ENCODE measurements at regions not wholly inside any gene's neighbourhood (a gene's known extent, or its start where the extent isn't known, plus 50 kb on each side); places are given as distances from the start of the nearest gene placed in this dataset.
"Not testable (repeated sequence)": the region's sequence is repeated elsewhere in the genome, so short reads cannot be mapped to it uniquely, and the experiment has no call there.

DNA sequence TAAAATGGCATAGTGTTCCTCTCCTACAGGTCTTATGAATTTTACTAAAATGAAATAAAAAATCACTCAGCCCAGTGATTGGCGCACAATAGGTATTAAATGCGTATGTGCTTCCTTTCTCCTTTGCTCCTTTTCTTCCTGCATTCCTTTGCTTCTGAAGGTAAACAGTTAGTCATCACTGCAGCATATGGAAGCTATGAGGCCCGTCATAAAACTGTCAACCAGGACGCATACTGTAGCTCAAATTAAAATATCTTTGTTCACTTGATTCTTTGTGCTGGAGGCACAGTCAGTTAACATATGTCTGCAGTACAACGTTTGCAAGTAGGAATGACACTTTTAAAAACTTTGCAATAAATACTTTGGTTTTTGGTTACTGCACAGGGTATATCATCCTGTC, 374.7 kb downstream of the TCERG1L start:
- CTCF ChIA-PET: no interaction called here

DNA sequence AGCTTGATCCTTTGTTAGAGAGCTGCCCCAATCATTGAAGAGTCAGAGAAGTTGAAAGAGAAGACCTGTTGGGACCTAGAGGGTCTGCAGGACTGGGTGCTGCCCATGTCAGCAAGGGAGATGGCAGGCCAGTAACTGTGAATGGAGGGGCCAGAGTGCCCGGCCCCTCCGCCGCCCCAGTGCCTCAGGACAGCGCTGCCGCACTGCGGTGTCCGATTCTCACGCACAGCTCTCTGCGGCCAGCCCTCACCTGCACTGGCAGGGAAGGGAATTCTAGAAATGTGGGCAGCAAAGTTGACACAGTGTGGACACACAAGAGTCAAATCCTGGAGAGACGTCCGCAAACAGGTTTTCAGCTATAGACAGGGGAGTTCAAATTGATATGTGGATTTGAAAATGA, 373.5 kb downstream of the TCERG1L start:
- no peaks in the 10 kb centered on the region for H3K9me3 Mint-ChIP-seq
- H3K27ac Mint-ChIP-seq: no peak overlapping the region
- no peak for DNase-seq
- POLR2A ChIA-PET: no interaction called here
- H3K4me1 Mint-ChIP-seq: no peaks in the 10 kb centered on the region
- no peaks in the 10 kb centered on the region for H3K36me3 Mint-ChIP-seq (ENCODE audit: low read depth)
- CTCF ChIA-PET: interaction anchor here (1.5 kb wide), 1 partner anchor 91 kb away, joined by 3 read pairs; no protein-coding TSS in a partner anchor
- peaks cover 2% of the 10 kb centered on the region for H3K27me3 Mint-ChIP-seq
- H3K4me3 Mint-ChIP-seq: no peak overlapping the region

More for the DNA sequence above, 374.7 kb downstream of the TCERG1L start:
- Mint-ChIP-seq H3K27me3 (peaks cover 2% of the 10 kb centered on the region), H3K4me3 (no peak overlapping the region), H3K36me3 (ENCODE audit: low read depth) (no peaks in the 10 kb centered on the region), H3K4me1 (no peaks in the 10 kb centered on the region), H3K9me3 (no peaks in the 10 kb centered on the region), H3K27ac (no peak overlapping the region)
- no peak for DNase-seq
- POLR2A ChIA-PET: no interaction called here

DNA sequence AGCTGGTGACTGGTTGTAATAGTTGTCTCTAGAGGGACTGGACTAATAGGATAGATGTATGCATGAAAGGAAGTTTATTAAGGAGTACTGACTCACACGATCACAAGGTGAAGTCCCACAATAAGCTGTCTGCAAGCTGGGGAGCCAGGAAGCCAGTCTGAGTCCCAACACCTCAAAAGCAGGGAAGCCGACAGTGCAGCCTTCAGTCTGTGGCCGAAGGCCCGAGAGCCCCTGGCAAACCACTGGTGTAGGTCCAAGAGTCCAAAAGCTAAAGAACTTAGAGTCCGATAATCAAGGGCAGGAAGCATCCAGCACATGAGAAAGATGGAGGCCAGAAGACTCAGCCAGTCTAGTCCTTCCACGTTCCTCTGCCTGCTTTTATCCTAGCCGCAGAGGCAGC, 372.6 kb downstream of the TCERG1L start:
- POLR2A ChIA-PET; H3K36me3 Mint-ChIP-seq (ENCODE audit: low read depth): not testable (repeated sequence)

GRCh38 chr10:130941886-130942285, 369.6 kb downstream of the TCERG1L start:
- no peak overlapping the region for H3K4me3 Mint-ChIP-seq
- POLR2A ChIA-PET: no interaction called here

More for the DNA sequence above, 372.6 kb downstream of the TCERG1L start:
- CTCF ChIA-PET: interaction anchor here (1.5 kb wide), 1 partner anchor 92 kb away, joined by 3 read pairs; no protein-coding TSS in a partner anchor
- DNase-seq, H3K27ac Mint-ChIP-seq, H3K4me1 Mint-ChIP-seq, H3K4me3 Mint-ChIP-seq, H3K27me3 Mint-ChIP-seq, H3K9me3 Mint-ChIP-seq: not testable (repeated sequence)

GRCh38 chr10:130952086-130952485, 359.4 kb downstream of the TCERG1L start:
- Mint-ChIP-seq H3K4me1 (no peaks in the 10 kb centered on the region), H3K27me3 (no peaks in the 10 kb centered on the region), H3K36me3 (ENCODE audit: low read depth) (no peaks in the 10 kb centered on the region), H3K27ac (no peak overlapping the region), H3K9me3 (no peaks in the 10 kb centered on the region), H3K4me3 (no peak overlapping the region)
- DNase-seq: no peak
- POLR2A ChIA-PET: no interaction called here
- CTCF ChIA-PET: no interaction called here

More at GRCh38 chr10:130941886-130942285, 369.6 kb downstream of the TCERG1L start:
- peaks cover 2% of the 10 kb centered on the region for H3K27me3 Mint-ChIP-seq
- H3K4me1 Mint-ChIP-seq: no peaks in the 10 kb centered on the region
- no peaks in the 10 kb centered on the region for H3K9me3 Mint-ChIP-seq
- CTCF ChIA-PET: no interaction called here
- no peak for DNase-seq
- no peaks in the 10 kb centered on the region for H3K36me3 Mint-ChIP-seq (ENCODE audit: low read depth)
- H3K27ac Mint-ChIP-seq: no peak overlapping the region

DNA sequence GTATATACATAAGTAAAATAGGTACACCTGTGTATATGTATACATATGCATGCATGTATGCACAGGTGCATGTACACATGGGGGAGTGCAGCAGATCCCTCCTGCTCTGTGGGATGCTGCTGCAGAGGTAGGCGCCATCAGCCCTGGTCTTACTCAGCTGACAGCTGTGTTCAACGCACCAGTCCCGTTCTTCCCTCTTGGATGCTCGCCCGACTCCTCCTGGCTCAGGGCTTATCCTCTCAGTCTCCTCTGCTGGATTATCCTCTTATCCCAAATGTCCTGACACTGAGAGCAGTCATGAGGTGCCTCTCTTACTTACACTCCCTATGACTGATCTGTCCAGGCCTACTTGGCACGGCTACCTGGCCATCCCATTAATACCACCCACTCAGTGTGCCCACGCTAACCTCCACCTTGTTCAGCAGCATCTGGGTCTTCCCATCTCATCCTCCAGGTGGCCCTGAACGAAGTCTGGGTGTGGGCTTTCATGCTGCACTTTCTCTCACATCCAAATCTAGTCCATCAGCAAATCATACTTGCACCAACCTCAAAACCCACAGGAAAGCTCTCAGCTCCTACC, 357.1 kb downstream of the TCERG1L start:
- Mint-ChIP-seq H3K9me3 (no peaks in the 10 kb centered on the region), H3K27ac (no peak overlapping the region), H3K36me3 (ENCODE audit: low read depth) (no peaks in the 10 kb centered on the region), H3K27me3 (no peaks in the 10 kb centered on the region), H3K4me3 (no peak overlapping the region), H3K4me1 (no peaks in the 10 kb centered on the region)
- no peak for DNase-seq
- ChIA-PET CTCF (no interaction called here), POLR2A (no interaction called here)

- H3K9me3 Mint-ChIP-seq: no peaks in the 10 kb centered on the region
- H3K27me3 Mint-ChIP-seq: no peaks in the 10 kb centered on the region
- ChIA-PET POLR2A (no interaction called here), CTCF (no interaction called here)
- H3K27ac Mint-ChIP-seq: no peak overlapping the region
- H3K4me1 Mint-ChIP-seq: no peaks in the 10 kb centered on the region
- H3K4me3 Mint-ChIP-seq: no peak overlapping the region
- no peaks in the 10 kb centered on the region for H3K36me3 Mint-ChIP-seq (ENCODE audit: low read depth)
- DNase-seq: no peak
Observed at GRCh38 chr10:130956251-130956650, 355.3 kb downstream of the TCERG1L start.

DNA sequence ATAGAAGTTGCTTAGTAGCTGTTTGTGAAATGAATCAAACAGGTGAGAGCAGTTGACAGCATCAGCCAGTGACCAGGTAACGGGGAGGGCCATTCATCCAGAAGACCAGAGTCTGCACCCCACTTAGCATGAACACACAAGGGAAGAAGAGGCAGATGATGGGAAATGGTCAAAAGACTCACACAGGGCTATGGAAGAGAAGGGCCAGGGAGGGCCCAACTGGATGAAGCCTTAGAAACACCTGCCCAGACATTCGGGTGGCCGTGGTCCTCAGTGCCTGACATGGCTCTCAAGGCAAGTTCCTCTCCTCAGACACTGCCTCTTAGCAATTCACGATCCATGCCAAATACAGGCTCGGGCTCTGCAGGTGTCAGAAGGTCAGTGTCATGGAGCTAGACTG, 354.1 kb downstream of the TCERG1L start:
- no peak overlapping the region for H3K27ac Mint-ChIP-seq
- DNase-seq: no peak
- H3K4me3 Mint-ChIP-seq: no peak overlapping the region
- no peaks in the 10 kb centered on the region for H3K36me3 Mint-ChIP-seq (ENCODE audit: low read depth)
- POLR2A ChIA-PET: no interaction called here
- H3K9me3 Mint-ChIP-seq: no peaks in the 10 kb centered on the region
- CTCF ChIA-PET: no interaction called here
- no peaks in the 10 kb centered on the region for H3K4me1 Mint-ChIP-seq
- H3K27me3 Mint-ChIP-seq: no peaks in the 10 kb centered on the region

GRCh38 chr10:130958003-130958402, 353.5 kb downstream of the TCERG1L start:
- ChIA-PET POLR2A (no interaction called here), CTCF (no interaction called here)
- no peaks in the 10 kb centered on the region for H3K36me3 Mint-ChIP-seq (ENCODE audit: low read depth)
- no peak overlapping the region for H3K4me3 Mint-ChIP-seq
- no peaks in the 10 kb centered on the region for H3K27me3 Mint-ChIP-seq
- H3K9me3 Mint-ChIP-seq: no peaks in the 10 kb centered on the region
- no peak for DNase-seq
- no peaks in the 10 kb centered on the region for H3K4me1 Mint-ChIP-seq
- no peak overlapping the region for H3K27ac Mint-ChIP-seq

DNA sequence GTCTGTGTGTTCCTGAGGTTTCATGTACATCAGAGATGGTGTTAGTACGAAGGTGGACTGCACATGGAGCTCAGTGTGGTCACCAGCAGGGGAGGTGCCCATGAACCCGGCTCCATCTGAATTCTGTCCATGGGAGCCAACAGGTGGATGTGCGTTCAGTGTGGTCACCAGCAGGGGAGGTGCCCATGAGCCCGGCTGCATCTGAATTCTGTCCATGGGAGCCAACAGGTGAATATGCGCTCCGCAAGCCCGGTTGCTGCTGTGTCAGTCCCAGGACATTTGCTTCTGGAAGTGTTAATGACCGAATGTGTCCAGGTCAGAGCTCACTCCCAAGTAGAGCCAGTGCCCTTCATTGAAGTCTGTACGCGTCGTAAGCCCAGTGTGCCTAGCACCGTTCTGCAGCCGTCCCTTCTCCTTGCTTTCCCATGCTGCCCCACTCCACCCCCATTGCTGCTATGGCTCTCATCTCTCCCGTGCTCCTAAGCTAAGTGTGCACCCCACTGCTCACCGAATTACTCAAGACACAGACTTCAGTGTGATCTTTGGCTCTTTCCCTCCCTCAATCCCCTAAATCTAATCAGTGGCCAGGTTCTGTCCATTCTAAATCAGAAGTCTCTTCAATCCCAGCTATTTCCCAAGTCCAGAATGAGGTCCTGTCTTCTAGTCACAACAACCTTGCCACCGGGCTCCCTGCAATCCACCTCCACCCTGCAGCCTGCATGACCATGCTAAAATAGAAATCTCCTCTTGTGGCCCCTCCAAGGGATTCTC, 352.4 kb downstream of the TCERG1L start:
- POLR2A ChIA-PET: no interaction called here
- Mint-ChIP-seq H3K9me3 (peaks cover under 1% of the 10 kb centered on the region), H3K27ac (no peak overlapping the region), H3K36me3 (ENCODE audit: low read depth) (no peaks in the 10 kb centered on the region), H3K4me1 (no peaks in the 10 kb centered on the region), H3K27me3 (no peaks in the 10 kb centered on the region), H3K4me3 (no peak overlapping the region)
- CTCF ChIA-PET: interaction anchor here (0.6 kb wide), 1 partner anchor 67 kb away, joined by 3 read pairs; no protein-coding TSS in a partner anchor
- no peak for DNase-seq

- no peaks in the 10 kb centered on the region for H3K4me1 Mint-ChIP-seq
- no peaks in the 10 kb centered on the region for H3K36me3 Mint-ChIP-seq (ENCODE audit: low read depth)
- peaks cover 3% of the 10 kb centered on the region for H3K9me3 Mint-ChIP-seq
- ChIA-PET CTCF (interaction anchor here (0.6 kb wide), 1 partner anchor 66 kb away, joined by 3 read pairs; no protein-coding TSS in a partner anchor), POLR2A (no interaction called here)
- no peaks in the 10 kb centered on the region for H3K27me3 Mint-ChIP-seq
- no peak for DNase-seq
- H3K27ac Mint-ChIP-seq: no peak overlapping the region
- H3K4me3 Mint-ChIP-seq: no peak overlapping the region
Observed at GRCh38 chr10:130959752-130960195, 351.7 kb downstream of the TCERG1L start.

- Mint-ChIP-seq H3K36me3 (ENCODE audit: low read depth) (no peaks in the 10 kb centered on the region), H3K9me3 (peaks cover 3% of the 10 kb centered on the region), H3K4me1 (no peaks in the 10 kb centered on the region), H3K27me3 (no peaks in the 10 kb centered on the region), H3K27ac (no peak overlapping the region), H3K4me3 (no peak overlapping the region)
- DNase-seq: no peak
- CTCF ChIA-PET: no interaction called here
- POLR2A ChIA-PET: no interaction called here
Observed at GRCh38 chr10:130960531-130960930, 351.0 kb downstream of the TCERG1L start.

DNA sequence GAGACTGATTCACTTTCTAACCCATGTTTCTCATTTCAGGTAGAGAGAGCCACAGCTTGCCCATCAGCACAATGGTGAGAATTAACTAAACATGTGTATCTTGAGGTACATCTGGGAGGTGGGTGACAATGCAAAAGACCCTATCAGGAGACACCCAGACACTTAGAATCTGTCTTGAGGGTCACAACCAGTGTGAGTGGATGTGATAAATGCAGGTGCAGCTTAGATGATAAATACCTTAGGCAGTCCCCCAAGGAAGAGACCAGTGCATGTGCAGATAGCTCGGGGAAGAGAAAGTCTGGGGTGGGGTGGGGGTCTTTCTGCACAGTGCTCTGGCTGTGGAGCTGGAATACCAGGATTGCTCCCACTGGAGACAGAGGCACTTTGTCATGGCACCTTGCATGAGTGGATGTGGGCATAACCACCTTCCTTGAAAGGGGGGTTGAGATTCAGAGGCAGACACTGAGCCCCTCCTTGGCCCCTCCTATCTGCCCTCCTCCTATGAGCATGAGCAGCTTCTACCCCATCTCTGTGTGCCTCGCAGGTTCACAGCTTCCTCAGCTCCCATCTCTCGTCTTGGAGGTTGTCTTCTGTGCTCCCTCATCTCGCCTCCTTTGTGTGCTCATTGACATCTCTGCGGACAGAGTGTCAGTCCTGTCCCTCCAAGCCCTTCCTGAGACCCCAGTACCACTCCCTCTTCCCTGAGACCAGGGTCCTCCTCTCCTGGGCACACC, 349.8 kb downstream of the TCERG1L start:
- CTCF ChIA-PET: no interaction called here
- no peaks in the 10 kb centered on the region for H3K27me3 Mint-ChIP-seq

More for the DNA sequence above, 349.8 kb downstream of the TCERG1L start:
- POLR2A ChIA-PET: no interaction called here
- Mint-ChIP-seq H3K36me3 (ENCODE audit: low read depth) (no peaks in the 10 kb centered on the region), H3K27ac (no peak overlapping the region), H3K9me3 (peaks cover 3% of the 10 kb centered on the region), H3K4me3 (no peak overlapping the region), H3K4me1 (no peaks in the 10 kb centered on the region)
- DNase-seq: no peak
